ENCODE measurements at regions not wholly inside any gene's neighbourhood (a gene's known extent, or its start where the extent isn't known, plus 50 kb on each side); places are given as distances from the start of the nearest gene placed in this dataset.

DNA sequence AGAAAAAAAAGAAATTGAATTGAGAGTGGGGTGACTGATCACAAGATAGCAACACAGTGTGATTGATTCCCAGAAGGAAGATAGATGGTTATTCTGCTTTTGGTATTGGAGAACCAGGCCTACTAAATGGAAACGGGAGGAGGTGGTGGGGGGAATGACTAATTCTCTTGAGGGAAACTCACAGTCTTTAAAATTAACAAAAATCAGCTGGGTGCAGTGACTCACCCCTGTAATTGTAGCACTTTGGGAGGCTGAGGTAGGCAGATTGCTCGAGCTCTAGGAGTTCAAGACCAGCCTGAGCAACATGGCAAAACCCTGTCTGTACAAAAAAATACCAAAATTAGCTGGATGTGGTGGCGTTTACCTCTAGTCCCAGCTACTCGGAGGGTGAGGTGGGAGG lies 134.6 kb upstream of the PDE4B start:
- Mint-ChIP-seq H3K27me3 (peaks cover under 1% of the 10 kb centered on the region), H3K27ac (no peak overlapping the region), H3K9me3 (peaks cover 5% of the 10 kb centered on the region), H3K4me1 (ENCODE audit: low read depth) (no peaks in the 10 kb centered on the region), H3K4me3 (no peak overlapping the region), H3K36me3 (ENCODE audit: low read depth) (no peaks in the 10 kb centered on the region)
- ATAC-seq: no peak
- peak; percentile 6 for DNase-seq
- no peak for TF ChIP-seq CTCF (IDR thresholded peaks at IDR 0.05)
- intact Hi-C loops (cut with micrococcal nuclease): no loop called here
- POLR2A ChIA-PET: no interaction called here
- CTCF ChIA-PET: no interaction called here

GRCh38 chr1:65668368-65668767 lies 124.3 kb upstream of the PDE4B start:
- Mint-ChIP-seq H3K27ac (no peak overlapping the region), H3K4me1 (ENCODE audit: low read depth) (no peaks in the 10 kb centered on the region), H3K36me3 (ENCODE audit: low read depth) (peaks cover 2% of the 10 kb centered on the region), H3K4me3 (no peak overlapping the region), H3K27me3 (peaks cover 19% of the 10 kb centered on the region), H3K9me3 (peaks cover 9% of the 10 kb centered on the region)
- ATAC-seq: no peak
- DNase-seq: no peak
- CTCF ChIA-PET: no interaction called here
- intact Hi-C loops (cut with micrococcal nuclease): no loop called here
- TF ChIP-seq CTCF (IDR thresholded peaks at IDR 0.05): no peak
- POLR2A ChIA-PET: no interaction called here

DNA sequence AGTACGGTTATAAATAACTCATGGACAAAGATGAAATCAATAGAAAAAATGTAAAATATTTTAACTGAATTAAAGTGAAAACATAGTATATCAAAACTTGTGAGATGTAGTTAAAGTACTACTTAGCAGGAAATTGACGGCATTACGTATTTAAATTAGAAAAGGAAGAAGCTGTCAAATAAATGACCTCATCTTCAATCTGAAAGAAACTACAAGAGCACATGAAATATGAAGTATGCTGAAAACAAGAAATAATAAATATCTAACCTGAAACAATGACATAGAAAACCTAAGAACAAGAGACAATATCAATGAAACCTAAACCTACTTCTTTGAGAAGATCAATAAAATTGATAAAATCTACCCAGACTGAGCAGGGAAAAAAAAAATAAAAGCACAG lies 122.2 kb upstream of the PDE4B start:
- ChIA-PET POLR2A (no interaction called here), CTCF (interaction anchor here (0.7 to 1.0 kb wide), 2 partner anchors 20 to 434 kb away, joined by 3 read pairs; no protein-coding TSS in a partner anchor)
- no peak for TF ChIP-seq CTCF (IDR thresholded peaks at IDR 0.05)
- Mint-ChIP-seq H3K4me3 (no peak overlapping the region), H3K27me3 (peaks cover 15% of the 10 kb centered on the region), H3K36me3 (ENCODE audit: low read depth) (peaks cover 2% of the 10 kb centered on the region), H3K9me3 (peaks cover 9% of the 10 kb centered on the region), H3K27ac (no peak overlapping the region), H3K4me1 (ENCODE audit: low read depth) (no peaks in the 10 kb centered on the region)
- ATAC-seq (no peak), DNase-seq (no peak)
- intact Hi-C loops (cut with micrococcal nuclease): no loop called here

GRCh38 chr1:65674522-65674921 lies 118.2 kb upstream of the PDE4B start:
- Mint-ChIP-seq H3K36me3 (ENCODE audit: low read depth) (peaks cover 2% of the 10 kb centered on the region), H3K27me3 (peaks cover 6% of the 10 kb centered on the region), H3K4me1 (ENCODE audit: low read depth) (no peaks in the 10 kb centered on the region), H3K4me3 (no peak overlapping the region), H3K9me3 (no peaks in the 10 kb centered on the region), H3K27ac (no peak overlapping the region)
- ChIA-PET POLR2A (no interaction called here), CTCF (no interaction called here)
- no peak for TF ChIP-seq CTCF (IDR thresholded peaks at IDR 0.05)
- ATAC-seq: no peak
- intact Hi-C loops (cut with micrococcal nuclease): no loop called here
- DNase-seq: no peak

- ATAC-seq (no peak), DNase-seq (no peak)
- TF ChIP-seq CTCF (IDR thresholded peaks at IDR 0.05): no peak
- intact Hi-C loops (cut with micrococcal nuclease): no loop called here
- H3K9me3 Mint-ChIP-seq: no peaks in the 10 kb centered on the region
- peaks cover 8% of the 10 kb centered on the region for H3K27me3 Mint-ChIP-seq
- H3K4me1 Mint-ChIP-seq (ENCODE audit: low read depth): no peaks in the 10 kb centered on the region
- H3K27ac Mint-ChIP-seq: no peak overlapping the region
- H3K36me3 Mint-ChIP-seq (ENCODE audit: low read depth): no peaks in the 10 kb centered on the region
- no peak overlapping the region for H3K4me3 Mint-ChIP-seq
- CTCF ChIA-PET: interaction anchor here (0.6 kb wide), 1 partner anchor 249 kb away, joined by 3 read pairs; no protein-coding TSS in a partner anchor
- POLR2A ChIA-PET: no interaction called here
Observed at GRCh38 chr1:65679773-65680172, 112.9 kb upstream of the PDE4B start.
